Vagina (tissue), 2 donors: ENCODE measurements at regions not wholly inside any gene's neighbourhood (a gene's known extent, or its start where the extent isn't known, plus 50 kb on each side); places are given as distances from the start of the nearest gene placed in this dataset.

ENCODE experiments used
- DNase-seq, 2 donors: peaks; one replicate each; pipeline ENCODE4 v3.0.0-alpha.2; 2017; ENCODE audit errors: extremely low spot score in 2 of 2
- H3K27ac ChIP-seq: fragments of 200-600 bp; sonication (generic); one replicate; pipeline ENCODE4 v1.5.1; 2019
- H3K27me3 ChIP-seq: fragments of 200-600 bp; sonication (generic); one replicate; pipeline ENCODE4 v1.5.1; 2019
- H3K36me3 ChIP-seq, 2 donors: fragments of 200-600 bp; sonication (generic); one replicate each; pipeline ENCODE4 v1.5.1; 2017 to 2019
- H3K4me1 ChIP-seq: fragments of 200-600 bp; sonication (generic); one replicate; pipeline ENCODE4 v1.5.1; 2019
- H3K4me3 ChIP-seq, 2 donors: fragments of 200-600 bp; sonication (generic); 1 replicate in 1 of 2; 2 replicates in 1 of 2; pipeline ENCODE4 v1.5.1; 2016 to 2019
- H3K9me3 ChIP-seq: fragments of 200-600 bp; sonication (generic); one replicate; pipeline ENCODE4 v1.5.1; 2019
- POLR2A ChIP-seq, 2 donors: fragments of 450-650 bp; IDR thresholded peaks; one replicate each; pipeline ENCODE4 v1.6.1; 2017; ENCODE audit warnings: antibody characterized with exemption in 2 of 2, mild to moderate bottlenecking in 2 of 2, moderate library complexity in 2 of 2
- POLR2AphosphoS5 ChIP-seq, 2 donors: sonication (generic); formaldehyde crosslinking; IDR thresholded peaks; one replicate each; pipeline ENCODE4 v1.9.0; 2017; ENCODE audit warnings: antibody characterized with exemption in 2 of 2, mild to moderate bottlenecking in 2 of 2, low read depth in 1 of 2; ENCODE audit not compliant: insufficient read depth in 1 of 2
- intact Hi-C: fragments of 100-400 bp; cut with DNase I; formaldehyde crosslinking; loops from one replicate; pipeline ENCODE4 v1.15.1; 2023
- TF ChIP-seq, protein P1 (sequence below), 3 experiments: fragments of 450-650 bp in 2 of 3; fragments of 200-600 bp in 1 of 3; sonication (generic) in 1 of 3; IDR thresholded peaks; one replicate each; pipeline ENCODE4 v1.5.1; 2017 to 2019; ENCODE audit warnings: antibody characterized with exemption in 3 of 3, mild to moderate bottlenecking in 2 of 3, moderate library complexity in 2 of 3

DNA sequence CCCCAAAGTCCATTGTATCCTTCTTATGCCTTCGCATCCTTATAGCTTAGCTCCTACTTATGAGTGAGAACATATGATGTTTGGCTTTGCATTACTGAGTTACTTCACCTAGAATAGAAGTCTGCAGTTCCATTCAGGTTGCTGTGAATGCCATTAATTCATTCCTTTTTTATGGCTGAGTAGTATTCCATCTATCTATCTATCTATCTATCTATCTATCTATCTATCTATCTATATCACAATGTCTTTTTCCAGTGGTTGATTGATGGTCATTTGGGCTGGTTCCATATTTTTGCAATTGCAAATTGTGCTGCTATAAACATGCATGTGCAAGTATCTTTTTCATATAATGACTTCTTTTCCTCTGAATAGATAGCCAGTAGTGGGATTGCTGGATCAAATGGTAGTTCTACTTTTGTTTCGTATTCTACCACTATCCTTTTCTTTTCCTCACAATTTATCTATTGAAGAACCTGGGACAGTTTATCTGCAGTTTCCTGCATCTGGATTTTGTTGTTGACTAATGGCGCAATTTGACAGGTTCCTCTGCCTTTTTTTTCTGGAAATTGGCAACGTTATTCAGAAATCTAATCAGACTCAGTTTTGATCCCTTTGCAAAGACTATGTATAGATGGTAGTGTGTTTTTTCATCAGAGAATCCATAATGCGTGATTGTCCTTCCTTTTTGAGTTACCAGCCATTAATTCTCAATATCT, 287.2 kb downstream of the ARL4A start:
- Histone ChIP-seq H3K4me1 (no peaks in the 10 kb centered on the region), H3K4me3 (no peak overlapping the region), H3K9me3 (no peaks in the 10 kb centered on the region), H3K27me3 (no peaks in the 10 kb centered on the region), H3K27ac (no peak overlapping the region), H3K36me3 (no peaks in the 10 kb centered on the region)
- DNase-seq: no peak
- TF ChIP-seq POLR2AphosphoS5 (IDR thresholded peaks at IDR 0.05; ENCODE audit: insufficient read depth in 1 of 2, low read depth in 1 of 2) (no peak), POLR2A (IDR thresholded peaks at IDR 0.05) (no peak)
- TF ChIP-seq, protein P1, sequence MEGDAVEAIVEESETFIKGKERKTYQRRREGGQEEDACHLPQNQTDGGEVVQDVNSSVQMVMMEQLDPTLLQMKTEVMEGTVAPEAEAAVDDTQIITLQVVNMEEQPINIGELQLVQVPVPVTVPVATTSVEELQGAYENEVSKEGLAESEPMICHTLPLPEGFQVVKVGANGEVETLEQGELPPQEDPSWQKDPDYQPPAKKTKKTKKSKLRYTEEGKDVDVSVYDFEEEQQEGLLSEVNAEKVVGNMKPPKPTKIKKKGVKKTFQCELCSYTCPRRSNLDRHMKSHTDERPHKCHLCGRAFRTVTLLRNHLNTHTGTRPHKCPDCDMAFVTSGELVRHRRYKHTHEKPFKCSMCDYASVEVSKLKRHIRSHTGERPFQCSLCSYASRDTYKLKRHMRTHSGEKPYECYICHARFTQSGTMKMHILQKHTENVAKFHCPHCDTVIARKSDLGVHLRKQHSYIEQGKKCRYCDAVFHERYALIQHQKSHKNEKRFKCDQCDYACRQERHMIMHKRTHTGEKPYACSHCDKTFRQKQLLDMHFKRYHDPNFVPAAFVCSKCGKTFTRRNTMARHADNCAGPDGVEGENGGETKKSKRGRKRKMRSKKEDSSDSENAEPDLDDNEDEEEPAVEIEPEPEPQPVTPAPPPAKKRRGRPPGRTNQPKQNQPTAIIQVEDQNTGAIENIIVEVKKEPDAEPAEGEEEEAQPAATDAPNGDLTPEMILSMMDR (IDR thresholded peaks at IDR 0.05): no peak
- intact Hi-C loops: no loop called here

DNA sequence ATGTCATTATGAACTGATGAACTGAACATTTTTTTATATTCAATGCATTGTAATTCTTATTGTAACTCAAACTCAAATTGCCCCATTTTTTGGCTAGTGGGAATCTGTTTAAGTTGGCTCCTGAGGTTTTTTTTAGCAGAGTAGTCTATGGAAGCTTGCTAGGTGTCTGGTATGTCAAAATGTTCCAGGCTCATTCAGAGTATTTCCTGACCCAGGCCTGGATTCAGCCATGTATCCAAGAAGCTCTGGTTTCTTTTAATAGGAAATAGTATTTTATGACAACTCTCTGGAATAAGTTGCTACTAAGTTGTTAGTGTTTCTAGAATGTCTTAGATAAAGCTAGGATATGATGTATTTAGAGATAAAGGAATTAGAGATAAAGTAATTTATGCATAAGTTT, 288.0 kb downstream of the ARL4A start:
- Histone ChIP-seq H3K27me3 (no peaks in the 10 kb centered on the region), H3K36me3 (no peaks in the 10 kb centered on the region), H3K4me1 (no peaks in the 10 kb centered on the region), H3K4me3 (no peak overlapping the region), H3K27ac (no peak overlapping the region), H3K9me3 (no peaks in the 10 kb centered on the region)
- intact Hi-C loops: no loop called here
- TF ChIP-seq, protein P1 (IDR thresholded peaks at IDR 0.05): no peak
- TF ChIP-seq POLR2A (IDR thresholded peaks at IDR 0.05): no peak
- TF ChIP-seq POLR2AphosphoS5 (IDR thresholded peaks at IDR 0.05; ENCODE audit: insufficient read depth in 1 of 2, low read depth in 1 of 2): no peak
- no peak for DNase-seq

DNA sequence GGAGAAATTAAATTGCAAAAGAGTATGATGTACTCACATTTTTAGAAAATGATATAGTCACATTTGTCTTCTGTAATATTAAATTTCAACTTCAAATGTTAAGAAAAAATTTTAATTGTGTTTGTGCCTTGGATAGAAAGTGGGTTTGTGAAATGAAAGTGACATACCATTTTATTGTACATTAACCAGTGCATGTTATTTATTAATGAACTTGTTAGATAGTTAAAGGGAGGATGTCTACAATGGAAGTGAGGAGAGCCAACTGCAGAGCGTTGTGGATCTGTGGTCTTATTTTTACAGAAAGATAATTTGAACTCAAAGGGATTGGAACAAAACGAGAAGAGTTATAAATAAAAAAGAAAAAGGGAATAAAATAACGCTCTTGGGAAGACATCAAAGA, 291.7 kb downstream of the ARL4A start:
- no peaks in the 10 kb centered on the region for H3K4me1 ChIP-seq
- TF ChIP-seq POLR2AphosphoS5 (IDR thresholded peaks at IDR 0.05; ENCODE audit: insufficient read depth in 1 of 2, low read depth in 1 of 2) (no peak), POLR2A (IDR thresholded peaks at IDR 0.05) (no peak)
- TF ChIP-seq, protein P1 (IDR thresholded peaks at IDR 0.05): no peak
- intact Hi-C loops: no loop called here
- no peaks in the 10 kb centered on the region for H3K36me3 ChIP-seq
- no peak for DNase-seq
- no peaks in the 10 kb centered on the region for H3K9me3 ChIP-seq
- H3K27me3 ChIP-seq: no peaks in the 10 kb centered on the region
- no peak overlapping the region for H3K4me3 ChIP-seq
- no peak overlapping the region for H3K27ac ChIP-seq

DNA sequence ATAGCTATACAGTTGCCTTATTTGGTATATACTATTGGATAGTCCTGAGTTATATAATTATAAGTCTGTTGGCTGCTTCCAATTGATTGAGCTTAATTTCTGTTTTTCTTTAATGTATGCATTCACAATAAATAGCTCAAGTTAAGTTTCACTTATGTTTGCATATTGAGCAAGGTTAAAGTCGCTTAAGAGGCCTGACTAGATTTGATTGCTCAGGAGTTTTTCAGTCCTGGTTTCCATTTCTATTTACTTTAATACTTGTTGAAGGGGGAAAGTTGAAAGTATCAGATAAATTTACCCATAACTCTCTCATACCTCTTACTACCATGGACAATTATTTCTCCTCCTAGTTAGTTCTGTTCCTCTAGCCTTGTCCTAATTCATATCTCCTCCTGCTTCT, 294.7 kb downstream of the ARL4A start:
- DNase-seq: no peak
- Histone ChIP-seq H3K4me1 (no peaks in the 10 kb centered on the region), H3K36me3 (no peaks in the 10 kb centered on the region), H3K27ac (no peak overlapping the region), H3K4me3 (no peak overlapping the region), H3K27me3 (no peaks in the 10 kb centered on the region), H3K9me3 (no peaks in the 10 kb centered on the region)
- intact Hi-C loops: no loop called here
- TF ChIP-seq POLR2AphosphoS5 (IDR thresholded peaks at IDR 0.05; ENCODE audit: insufficient read depth in 1 of 2, low read depth in 1 of 2) (no peak), POLR2A (IDR thresholded peaks at IDR 0.05) (no peak)
- TF ChIP-seq, protein P1 (IDR thresholded peaks at IDR 0.05): no peak

DNA sequence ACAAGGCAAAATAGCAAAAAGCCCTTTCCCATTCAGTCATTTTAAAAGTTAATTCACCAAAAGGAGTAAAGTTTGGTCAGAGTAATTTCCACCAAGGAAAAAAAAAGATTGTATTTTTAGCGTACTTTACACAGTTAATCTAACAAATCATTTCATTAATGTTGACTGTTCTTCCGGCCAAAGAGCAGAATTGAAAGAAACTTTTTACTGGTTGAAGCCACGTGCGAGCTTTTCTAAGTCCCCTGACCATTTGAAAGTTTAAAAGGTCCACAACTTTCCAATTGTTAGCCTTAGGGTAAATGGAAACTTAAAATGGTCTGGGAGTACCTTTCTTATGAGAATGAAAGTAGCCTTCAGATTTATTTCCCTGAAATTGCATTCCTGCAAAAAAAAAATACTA, 296.7 kb downstream of the ARL4A start:
- TF ChIP-seq, protein P1 (IDR thresholded peaks at IDR 0.05): no peak
- no peak for TF ChIP-seq POLR2AphosphoS5 (IDR thresholded peaks at IDR 0.05; ENCODE audit: insufficient read depth in 1 of 2, low read depth in 1 of 2)
- no peak for TF ChIP-seq POLR2A (IDR thresholded peaks at IDR 0.05)
- DNase-seq: no peak
- no peak overlapping the region for H3K4me3 ChIP-seq
- H3K9me3 ChIP-seq: no peaks in the 10 kb centered on the region
- no peaks in the 10 kb centered on the region for H3K36me3 ChIP-seq
- intact Hi-C loops: no loop called here
- no peaks in the 10 kb centered on the region for H3K27me3 ChIP-seq
- no peak overlapping the region for H3K27ac ChIP-seq
- H3K4me1 ChIP-seq: no peaks in the 10 kb centered on the region
